ENCODE measurements at regions not wholly inside any gene's neighbourhood (a gene's known extent, or its start where the extent isn't known, plus 50 kb on each side); places are given as distances from the start of the nearest gene placed in this dataset.

DNA sequence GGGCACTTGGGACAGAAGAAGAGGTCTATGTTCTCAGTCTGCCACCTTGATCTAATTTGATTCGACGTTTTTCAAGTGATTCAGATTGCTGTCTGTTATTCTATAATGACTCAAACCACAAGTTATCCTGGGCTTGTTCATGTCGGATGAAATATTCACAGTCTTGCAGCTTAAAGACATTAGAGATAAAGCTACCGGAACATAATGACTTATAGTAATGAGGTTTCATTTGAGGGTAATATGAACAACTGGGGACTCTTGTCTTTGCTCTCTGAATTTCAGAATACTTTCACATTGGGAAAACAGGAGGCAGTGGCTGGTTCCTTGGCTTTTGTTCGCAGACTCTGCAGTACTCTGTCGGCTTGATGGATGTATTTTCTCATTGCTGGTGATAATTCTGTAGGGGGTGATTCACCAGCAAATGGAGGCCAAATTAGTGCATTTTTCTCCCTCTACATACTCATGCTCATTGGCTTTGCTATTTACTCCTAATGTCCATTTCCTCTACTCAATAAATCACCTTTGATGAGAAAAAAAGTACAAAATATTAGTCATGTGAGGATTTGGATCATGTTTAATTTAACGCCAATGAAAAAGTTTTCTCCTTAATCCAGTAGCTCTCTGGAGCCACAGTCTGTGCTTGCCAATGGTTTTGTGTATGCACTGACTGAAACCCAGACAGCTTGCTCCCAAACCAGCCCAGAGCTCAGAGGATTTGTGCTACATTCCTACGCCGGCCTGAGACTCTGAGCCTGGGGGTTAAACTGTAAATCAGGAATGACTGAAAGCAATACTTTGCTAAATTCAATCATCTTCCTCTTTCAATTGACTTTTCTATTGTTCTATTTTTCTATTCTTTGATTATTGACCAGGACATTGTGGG, 154.7 kb upstream of the ANKH start:
- peak; percentile 45 for DNase-seq (ENCODE audit: low spot score)
- FAIRE-seq = peak; percentile 76

DNA sequence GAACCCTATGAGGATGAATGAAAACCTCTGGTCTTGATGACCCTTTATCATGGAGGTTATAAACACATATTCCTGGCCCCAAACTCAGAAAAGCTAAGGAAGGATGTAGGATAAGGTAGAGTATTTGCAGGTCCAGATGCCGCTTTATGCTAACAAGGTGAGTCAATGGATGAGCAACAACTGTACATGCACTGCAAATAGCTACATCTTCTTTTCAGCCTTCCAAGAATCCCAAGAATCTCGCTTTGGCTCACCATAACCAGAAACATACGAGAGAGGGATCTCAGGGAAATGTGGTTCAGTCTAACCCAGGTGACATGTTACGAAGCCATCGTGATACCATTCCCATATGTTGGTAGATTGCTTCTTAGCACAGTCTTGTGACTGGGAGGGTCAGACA, 152.3 kb upstream of the ANKH start:
- peak; percentile 33 for DNase-seq (ENCODE audit: low spot score)
- FAIRE-seq = no peak

DNA sequence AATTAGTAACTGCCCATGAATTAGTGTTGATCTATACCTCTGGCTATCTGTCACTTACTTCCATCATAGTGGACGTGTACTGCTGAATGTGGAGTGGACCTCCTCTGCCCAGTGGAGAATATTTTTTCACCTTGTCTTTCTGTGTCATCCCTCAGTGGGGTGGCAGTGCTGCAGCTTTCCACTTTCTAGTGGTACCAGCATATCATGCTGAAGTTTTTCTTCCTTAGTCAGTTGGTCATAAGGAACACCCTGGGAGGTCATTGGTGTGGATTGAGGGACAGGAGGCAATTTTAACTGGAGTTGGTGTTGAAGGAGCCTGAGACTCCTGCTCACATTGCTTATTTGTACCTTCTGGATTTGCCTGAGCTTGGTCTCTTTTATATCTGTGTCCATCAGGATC, 151.7 kb upstream of the ANKH start:
- no peak for FAIRE-seq
- no peak for DNase-seq (ENCODE audit: low spot score)

DNA sequence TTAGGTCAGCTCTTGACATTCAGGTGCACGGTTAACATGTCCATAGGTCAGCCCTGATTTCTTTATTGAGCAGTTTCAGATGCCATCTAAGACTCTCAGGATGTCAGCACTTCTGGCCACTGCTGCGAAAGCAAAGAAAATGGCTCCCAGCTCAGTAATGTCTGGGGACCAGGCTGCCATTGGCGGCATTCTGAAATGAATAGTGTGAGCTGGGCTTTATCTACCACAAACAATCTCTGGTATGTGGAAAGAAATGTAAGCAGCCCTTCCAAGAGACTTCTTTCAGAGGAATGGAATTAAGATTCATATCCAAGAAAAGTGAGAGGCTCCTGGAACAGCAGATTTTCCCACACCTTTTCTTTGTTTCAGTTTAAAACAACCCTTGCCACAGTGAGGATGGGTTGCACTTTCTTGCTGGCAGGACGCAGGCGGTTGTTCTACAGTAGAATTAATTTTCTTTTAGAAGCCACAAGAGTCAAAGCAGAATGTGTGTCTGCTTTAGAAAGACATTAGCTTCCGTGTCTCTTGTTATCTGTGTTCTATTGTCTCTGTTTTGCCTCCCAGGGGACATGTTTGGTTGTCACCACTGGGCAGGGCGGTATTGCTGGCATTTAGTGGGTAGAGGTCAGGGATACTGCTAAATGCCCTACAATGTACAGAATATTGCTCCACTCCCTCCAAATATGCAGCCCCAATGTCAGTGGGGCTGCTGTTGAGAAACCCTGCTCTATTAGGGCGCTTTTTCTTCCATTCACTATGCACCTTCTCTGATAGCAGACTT, 149.9 kb upstream of the ANKH start:
- DNase-seq (ENCODE audit: low spot score) (peak; percentile 48), FAIRE-seq (no peak)

DNA sequence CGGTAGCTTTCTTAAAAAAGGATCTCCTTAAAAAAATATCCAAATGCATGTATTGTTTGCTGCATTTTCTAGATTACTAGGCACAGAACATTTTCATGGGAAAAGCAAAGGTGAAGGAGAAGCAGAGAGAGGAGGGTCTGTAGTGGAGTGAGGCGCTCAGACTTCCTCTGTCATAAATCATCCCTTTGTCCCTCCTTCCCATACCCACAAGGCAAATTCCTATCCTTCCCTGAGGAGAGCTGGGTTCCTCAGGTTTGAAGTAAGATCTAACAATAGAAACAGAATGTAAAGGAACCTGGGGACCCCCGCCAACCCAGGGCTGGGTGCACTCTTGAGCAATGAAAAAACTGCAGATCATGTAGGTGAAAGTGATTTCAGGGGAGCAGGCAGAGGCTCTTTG, 149.2 kb upstream of the ANKH start:
- no peak for DNase-seq (ENCODE audit: low spot score)
- FAIRE-seq = no peak

DNA sequence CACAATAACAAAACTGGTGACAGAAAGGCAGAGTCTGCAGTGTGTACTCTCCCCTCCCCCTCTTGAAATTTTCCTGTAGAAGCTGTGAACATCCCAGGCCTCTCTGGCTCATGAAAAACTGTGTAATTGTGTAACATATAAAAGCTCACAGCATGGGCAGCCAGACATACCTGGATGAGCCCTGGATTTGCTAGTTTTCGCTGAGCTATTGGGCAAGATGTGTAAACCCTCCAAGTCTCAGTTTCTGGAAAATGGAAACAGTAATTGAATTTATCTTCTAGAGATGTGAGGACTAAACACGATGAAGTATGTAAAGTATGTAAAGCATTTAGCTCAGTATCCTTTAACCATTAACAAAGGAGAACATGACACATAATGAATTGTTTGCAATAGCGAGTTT, 143.2 kb upstream of the ANKH start:
- FAIRE-seq (peak; percentile 49), DNase-seq (ENCODE audit: low spot score) (peak; percentile 43)

DNA sequence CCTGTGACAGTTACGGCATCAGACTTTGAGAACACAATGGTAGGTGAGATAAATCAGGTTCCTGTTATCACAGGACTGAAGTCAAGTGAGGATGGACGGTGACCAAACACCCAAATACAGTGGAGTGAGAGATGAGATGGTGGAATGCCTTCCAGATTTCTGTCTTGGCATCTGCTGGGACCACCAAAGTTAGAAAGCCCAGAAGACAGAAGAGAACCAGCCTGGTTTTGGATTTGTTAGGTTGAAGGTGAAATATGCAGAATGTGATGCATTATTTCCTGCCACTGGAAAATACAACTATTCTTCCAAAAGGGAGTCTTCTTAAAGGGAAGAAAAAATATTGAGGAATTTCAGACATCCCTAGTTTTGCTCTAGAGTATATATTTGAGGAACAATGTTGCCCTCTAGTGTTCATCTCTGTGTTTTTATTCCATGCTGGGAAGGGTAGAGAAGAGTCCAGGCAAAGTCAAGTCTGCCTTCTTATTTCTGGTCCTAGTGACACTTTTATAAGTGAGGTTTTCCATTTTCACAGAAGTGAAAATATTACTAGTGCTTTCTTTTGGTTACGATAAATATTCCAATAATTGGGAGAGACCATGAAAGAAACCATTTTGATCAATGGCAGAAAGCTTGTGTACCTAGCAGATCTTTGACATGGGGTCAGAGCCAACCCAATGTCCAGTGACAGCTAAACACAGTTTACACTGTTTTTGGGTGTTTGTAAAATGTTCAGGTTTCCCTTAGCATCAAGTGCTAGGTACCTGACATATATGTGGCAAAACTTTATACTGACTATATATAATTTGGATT, 142.3 kb upstream of the ANKH start:
- DNase-seq (ENCODE audit: low spot score) (peak; percentile 68), FAIRE-seq (peak; percentile 88)

DNA sequence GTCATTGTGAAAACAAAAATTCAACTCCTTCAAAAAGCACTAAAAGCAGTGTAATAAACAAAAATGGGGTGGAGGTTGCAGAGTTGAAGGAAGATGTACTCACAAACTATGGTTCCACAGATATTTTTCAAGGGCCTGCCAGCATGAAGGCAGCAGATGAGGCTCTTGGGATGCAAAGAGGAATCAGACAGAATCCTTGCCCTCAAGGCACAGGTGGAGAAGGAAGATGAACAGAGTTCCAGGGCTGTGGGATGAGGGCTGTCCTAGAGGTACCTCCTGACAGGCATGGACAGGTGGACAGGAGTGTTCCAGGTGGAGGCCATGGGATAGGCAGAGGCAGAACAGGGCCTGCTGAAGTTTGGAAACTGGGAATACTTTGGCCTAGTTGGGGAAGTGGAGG, 140.5 kb upstream of the ANKH start:
- DNase-seq (ENCODE audit: low spot score) = no peak

DNA sequence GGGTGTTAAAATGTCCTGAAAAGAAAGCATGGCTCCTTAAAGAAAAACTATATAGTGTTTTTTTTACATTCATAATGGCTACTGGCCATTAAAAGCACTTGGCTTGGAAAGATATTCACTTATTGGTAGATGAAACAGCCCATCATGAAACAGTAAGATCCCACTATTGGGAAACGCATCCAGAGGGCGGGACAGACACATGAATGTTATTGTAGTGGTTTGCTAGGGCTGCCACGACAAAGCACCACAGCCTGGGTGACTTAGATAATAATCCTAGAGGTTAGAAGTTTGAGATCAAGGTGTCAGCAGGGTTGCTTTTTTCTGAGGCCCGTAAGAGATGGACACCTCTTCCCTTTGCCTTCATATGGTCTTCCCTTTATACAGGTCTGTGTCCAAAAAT, 139.4 kb upstream of the ANKH start:
- DNase-seq (ENCODE audit: low spot score) = no peak
- no peak for FAIRE-seq

More for the DNA sequence above, 140.5 kb upstream of the ANKH start:
- FAIRE-seq = no peak

DNA sequence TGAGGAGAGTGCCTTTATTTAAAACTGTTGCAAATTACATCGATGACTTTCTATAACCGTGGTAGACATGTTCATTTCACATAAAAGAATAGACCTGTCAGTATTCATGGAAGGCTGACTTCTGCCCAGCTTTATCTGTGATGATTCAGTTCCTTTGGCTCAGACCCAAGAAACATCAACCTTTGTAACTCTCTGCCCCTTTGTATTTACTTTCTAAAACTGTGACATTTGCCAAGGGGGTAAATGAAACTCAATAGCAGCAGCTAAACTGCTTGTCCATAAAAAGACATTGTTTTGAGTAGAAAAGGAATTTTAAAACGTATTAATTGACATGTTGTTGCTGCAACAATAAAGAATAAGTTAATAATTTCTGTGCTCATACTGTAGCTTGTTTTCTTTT, 137.8 kb upstream of the ANKH start:
- FAIRE-seq (peak; percentile 98), DNase-seq (ENCODE audit: low spot score) (peak; percentile 82)

DNA sequence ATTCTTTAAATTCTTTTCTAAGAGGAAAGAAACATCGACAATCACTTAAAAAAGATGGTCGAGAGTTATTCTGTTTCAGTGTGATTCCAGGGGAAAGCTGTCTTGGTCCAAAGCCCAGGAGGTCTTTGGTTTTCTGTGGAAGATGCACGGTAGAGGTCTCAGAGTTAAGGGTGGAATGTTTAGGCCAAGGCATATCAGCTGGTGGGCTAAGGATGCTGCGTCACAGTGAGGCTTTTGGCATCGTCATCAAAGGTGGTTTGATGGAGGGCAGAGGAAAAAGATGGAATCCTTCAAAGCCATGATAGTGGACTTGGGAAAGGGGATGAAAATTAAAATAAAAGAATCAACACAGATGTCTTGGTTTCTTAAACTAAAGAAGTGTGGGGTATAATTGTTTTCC, 137.3 kb upstream of the ANKH start:
- no peak for FAIRE-seq
- DNase-seq (ENCODE audit: low spot score) = no peak

DNA sequence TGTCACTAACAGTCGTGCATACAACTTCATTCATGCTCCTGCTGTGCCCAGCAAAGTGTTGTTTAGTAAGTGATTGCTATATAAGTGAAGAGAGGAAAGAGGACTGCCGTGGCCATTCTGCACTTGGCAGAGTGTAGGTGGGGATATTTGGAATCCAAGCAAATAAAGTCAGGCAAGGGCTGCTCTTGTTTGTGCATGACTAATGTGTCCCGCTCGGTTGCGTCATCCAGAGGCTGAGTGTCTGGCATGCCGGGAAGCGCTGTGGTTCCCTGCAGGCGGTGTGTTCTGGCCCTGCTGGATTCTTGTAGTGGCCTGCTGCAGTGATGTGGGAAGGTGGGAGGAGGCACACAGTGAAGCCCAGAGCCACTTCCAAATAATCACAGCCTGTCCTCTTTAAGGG, 136.9 kb upstream of the ANKH start:
- FAIRE-seq (peak; percentile 91), DNase-seq (ENCODE audit: low spot score) (peak; percentile 91)

DNA sequence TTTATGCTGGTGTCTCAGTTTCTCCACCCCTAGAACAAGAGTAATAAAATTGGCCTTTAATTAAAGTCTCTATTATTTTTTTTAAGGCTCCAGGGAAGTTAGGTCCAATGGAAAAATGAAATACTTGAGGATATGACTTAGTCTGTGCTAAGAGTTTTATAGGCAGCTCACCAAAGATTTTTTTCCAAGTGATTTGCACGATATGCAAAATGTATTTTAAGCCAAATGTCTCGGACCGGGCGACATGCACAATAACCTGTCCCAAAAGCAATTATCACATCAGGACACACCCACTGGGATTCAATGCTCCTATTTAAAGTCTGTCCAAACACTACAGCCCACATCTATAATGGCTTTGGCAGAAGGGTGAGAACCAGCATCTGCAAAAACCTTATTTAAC, 136.1 kb upstream of the ANKH start:
- DNase-seq (ENCODE audit: low spot score) (no peak), FAIRE-seq (no peak)

DNA sequence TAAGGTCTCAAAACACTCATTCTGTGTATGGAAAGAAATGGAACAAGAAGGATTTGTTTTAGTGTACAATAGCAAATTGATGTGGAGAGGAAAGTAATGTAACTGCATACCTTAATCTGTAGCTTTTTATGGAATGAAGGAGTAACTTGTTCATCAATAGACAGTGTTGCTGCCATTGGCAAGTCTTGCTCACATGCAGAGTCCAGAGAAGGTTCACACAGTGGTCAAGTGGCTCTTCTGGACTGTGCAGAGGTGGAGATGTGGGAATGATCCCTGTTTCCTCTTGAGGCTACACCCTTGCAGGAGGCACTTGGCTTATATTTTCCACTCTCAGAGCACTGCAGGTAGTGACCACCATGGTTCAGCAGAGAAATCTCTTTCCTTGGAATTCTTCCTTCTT, 132.9 kb upstream of the ANKH start:
- FAIRE-seq = no peak
- no peak for DNase-seq (ENCODE audit: low spot score)

DNA sequence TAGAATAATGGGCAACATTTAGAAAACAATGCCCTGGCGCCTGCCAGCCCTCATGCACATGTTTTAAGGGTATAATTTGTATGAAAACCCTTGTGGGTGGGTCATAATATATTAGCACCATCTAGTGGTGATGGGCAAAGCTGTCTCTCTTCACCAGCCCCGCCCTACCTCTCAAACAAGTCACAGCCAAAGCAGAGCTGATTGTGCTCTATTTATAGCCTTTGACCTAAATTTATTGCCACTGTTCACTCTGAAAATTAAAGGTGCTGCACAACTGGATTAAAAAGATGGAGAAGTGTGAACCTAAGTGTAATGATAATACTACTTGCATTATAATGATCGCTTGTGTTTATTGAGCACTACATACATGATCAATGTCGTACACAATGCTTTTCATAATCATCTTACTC, 131.9 kb upstream of the ANKH start:
- DNase-seq (ENCODE audit: low spot score) (peak; percentile 56), FAIRE-seq (peak; percentile 74)

DNA sequence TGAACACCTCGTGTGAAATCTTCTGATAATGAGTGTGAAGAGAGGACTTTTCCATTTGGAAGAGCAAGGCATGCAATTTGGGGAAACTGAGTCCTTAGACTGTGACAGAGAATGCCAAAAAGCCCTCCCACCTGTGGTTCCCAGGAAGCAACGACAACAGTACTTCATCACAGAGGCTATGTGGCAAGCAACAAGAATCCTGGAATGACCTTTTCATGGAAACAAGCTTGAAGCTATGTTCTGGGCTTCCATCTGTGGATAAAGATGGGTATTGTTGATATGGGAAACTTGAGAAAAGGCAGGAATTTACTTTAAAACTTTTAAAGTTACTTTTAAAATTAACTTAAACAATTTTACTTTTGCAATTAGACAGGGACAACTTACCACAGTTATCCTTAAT, 131.2 kb upstream of the ANKH start:
- FAIRE-seq (no peak), DNase-seq (ENCODE audit: low spot score) (no peak)

DNA sequence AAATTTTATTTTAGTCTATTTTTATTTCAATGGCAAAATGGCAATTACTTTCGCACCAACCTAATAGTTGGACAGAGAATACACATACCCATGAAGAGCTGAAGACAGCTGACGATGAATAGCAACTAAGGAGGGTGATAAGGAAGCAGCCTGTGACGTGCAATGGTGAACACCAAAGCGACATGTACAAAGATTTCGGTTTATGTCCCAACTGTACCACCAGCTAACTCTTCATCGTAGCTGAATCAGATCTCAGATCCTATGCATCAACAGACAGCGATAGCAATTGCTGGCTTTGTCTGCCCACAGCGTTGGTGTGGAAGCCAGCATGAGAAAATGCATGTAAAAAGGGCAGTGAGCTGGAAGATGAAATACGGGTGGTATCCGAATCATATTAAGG, 130.6 kb upstream of the ANKH start:
- DNase-seq (ENCODE audit: low spot score) (no peak), FAIRE-seq (no peak)

DNA sequence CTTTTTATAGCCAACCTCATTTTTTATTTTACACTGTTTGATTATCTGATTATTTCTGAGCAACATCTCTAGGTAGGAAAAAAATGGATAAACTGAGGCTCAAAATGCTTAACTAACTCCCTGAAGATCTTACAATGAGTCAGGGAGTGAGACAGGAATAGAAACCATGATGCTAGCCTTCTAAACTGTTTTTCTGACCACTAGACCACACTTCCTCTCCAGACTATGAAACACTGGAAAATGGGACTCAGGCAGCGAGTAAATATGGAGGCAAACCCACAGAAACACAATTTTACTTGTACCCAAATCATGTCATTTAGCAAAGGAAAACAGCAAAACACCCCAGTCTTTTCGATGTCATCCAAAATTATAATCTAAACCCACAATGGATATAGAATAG, 129.9 kb upstream of the ANKH start:
- FAIRE-seq (no peak), DNase-seq (ENCODE audit: low spot score) (peak; percentile 26)

DNA sequence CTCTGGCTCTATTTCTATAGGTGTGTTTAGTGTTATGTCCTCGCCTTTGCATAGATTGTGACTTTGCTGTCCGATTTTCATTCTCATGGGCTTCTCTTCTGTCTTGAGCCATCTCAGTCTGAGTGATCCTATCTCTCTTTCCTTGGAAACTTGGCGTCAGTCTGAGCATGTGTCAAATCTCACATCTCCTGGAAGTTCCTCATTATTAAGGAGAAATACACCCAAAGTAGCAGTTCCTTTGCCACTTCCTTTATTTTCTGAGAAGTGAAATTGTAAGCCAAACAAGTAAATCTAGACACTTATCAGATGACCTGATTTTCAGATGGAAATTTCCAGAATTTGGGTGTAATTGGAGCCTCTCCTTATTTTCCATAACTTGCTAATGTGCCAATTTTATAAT, 126.9 kb upstream of the ANKH start:
- FAIRE-seq (no peak), DNase-seq (ENCODE audit: low spot score) (no peak)

DNA sequence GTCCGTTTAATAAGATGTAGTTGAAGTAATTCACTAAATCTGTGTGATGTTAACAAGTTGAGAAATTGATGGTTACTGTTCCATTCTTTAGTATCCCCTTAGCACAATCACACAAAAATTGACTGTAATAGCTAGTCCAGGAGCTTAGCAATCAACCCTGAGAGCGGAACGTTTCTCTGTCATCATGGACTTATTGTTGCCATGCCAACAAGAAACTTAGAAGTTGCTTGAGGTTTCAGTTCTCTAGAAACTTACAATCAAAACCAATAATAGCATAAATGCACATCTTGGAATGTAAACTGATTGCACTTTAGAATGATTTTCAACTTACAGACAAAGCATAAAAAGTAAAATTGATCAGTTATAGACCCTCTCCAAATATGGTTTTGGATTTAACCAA, 125.4 kb upstream of the ANKH start:
- FAIRE-seq = no peak
- DNase-seq (ENCODE audit: low spot score) = no peak

DNA sequence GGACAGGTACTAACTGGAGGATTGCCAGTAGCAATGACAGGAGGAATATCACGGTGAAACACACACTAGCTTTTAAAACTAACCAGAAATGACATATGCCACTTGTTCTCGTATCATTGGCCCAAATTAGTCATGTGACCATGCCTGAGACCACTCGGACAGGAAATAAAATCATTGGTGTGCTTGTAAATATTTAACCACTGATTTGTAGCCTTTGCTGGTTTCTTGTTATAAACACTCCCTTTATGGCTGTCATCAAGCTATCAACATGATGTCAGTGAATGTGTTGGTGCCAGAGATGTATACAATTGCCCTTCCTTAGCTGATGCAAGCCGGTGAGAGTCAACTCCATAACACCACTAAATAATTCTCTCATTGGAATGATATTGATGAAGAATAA, 123.7 kb upstream of the ANKH start:
- no peak for FAIRE-seq

More for the DNA sequence above, 123.7 kb upstream of the ANKH start:
- peak; percentile 24 for DNase-seq (ENCODE audit: low spot score)

All from RCC 7860 (cell line).